GM12873 (cell line): ENCODE measurements at regions not wholly inside any gene's neighbourhood (a gene's known extent, or its start where the extent isn't known, plus 50 kb on each side); places are given as distances from the start of the nearest gene placed in this dataset.

Experiments used
- TF ChIP-seq, protein P1 (sequence below): IDR thresholded peaks from 2 replicates; pipeline ENCODE4 v1.5.1; 2012; ENCODE audit warnings: low read depth, mild to moderate bottlenecking, moderate library complexity, low read length, control low read depth; ENCODE audit not compliant: insufficient read depth; ENCODE audit errors: missing control alignments

DNA sequence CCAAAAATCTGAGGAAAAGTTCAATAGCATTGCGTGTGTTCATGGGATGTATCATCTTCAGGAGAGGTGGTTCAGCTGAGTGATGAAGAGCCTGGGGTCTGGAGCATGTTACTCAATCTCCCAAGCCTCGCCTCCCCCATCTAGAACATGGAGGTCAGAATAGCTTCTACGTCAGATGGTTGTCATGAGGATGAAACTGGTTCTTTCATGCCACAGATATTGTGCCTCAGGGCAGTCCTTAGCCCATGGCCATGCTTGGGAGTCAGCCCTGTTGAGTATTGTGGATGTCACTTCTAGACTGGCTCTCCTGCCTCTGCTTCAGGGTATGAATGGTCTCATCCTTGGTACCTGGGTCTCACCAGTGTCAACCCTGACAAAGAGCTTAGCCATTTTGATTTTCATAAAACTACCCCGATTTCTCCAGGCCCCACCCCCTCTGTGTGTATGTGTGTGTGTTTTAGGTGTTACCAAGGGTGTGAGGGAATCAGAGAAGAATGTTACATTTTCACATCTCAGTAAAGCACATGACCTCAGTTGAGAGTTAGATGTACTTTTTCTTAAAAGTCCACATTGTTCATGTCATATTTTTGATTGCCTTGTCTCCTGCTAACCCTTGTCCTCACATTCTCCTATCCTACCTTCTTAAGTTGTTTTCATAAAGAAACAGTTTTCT, 97.8 kb upstream of the CD180 start:
- TF ChIP-seq, protein P1, sequence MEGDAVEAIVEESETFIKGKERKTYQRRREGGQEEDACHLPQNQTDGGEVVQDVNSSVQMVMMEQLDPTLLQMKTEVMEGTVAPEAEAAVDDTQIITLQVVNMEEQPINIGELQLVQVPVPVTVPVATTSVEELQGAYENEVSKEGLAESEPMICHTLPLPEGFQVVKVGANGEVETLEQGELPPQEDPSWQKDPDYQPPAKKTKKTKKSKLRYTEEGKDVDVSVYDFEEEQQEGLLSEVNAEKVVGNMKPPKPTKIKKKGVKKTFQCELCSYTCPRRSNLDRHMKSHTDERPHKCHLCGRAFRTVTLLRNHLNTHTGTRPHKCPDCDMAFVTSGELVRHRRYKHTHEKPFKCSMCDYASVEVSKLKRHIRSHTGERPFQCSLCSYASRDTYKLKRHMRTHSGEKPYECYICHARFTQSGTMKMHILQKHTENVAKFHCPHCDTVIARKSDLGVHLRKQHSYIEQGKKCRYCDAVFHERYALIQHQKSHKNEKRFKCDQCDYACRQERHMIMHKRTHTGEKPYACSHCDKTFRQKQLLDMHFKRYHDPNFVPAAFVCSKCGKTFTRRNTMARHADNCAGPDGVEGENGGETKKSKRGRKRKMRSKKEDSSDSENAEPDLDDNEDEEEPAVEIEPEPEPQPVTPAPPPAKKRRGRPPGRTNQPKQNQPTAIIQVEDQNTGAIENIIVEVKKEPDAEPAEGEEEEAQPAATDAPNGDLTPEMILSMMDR, result no peak

- TF ChIP-seq, protein P1, result no peak
Observed at GRCh38 chr5:67293226-67293625, 96.6 kb upstream of the CD180 start.

GRCh38 chr5:67292201-67292940, 95.8 kb upstream of the CD180 start:
- TF ChIP-seq, protein P1, result no peak

DNA sequence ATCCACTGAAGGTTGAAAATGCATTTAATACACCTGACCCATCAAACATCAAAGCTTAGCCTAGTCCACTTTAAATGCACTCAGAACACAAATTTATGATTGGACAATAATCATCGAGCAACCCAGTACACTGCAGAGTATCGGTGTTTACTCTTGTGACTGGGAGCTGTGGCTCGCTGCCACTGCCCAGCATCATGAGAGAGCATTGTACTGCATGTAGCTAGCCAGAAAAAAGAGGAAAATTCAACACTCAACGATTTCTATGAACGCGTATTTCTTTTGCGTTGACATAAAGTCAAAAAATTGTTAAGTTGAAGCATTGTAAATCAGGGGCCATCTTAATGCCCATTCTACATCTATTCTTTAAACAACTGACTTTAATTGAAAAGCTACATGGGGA, 95.1 kb upstream of the CD180 start:
- TF ChIP-seq, protein P1, result no peak

DNA sequence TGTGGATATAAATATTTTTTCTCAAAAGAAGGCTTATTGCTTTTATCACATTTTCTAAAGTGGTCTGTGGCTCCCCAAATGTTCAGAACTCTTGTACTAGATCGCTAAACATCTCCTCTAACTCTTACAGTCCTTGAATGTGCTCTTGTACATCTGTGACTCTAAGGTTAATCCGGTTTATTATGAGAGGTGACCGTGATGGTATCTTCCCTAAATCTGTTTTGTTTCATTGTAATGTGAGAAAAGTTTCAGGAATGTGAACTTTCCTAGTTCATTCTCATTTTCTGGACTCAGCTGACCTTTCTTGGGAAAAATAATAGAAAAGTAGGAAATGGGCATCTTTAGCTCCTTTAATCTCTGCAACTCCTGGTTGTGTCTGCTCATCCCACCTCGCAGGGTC, 94.5 kb upstream of the CD180 start:
- TF ChIP-seq, protein P1, result no peak

GRCh38 chr5:67290655-67291054, 94.1 kb upstream of the CD180 start:
- TF ChIP-seq, protein P1, result no peak

GRCh38 chr5:67289763-67290521, 93.3 kb upstream of the CD180 start:
- TF ChIP-seq, protein P1, result no peak
